ENCODE measurements at regions not wholly inside any gene's neighbourhood (a gene's known extent, or its start where the extent isn't known, plus 50 kb on each side); places are given as distances from the start of the nearest gene placed in this dataset.

GRCh38 chrX:113058634-113059033, 218.0 kb upstream of the AMOT start:
- no peak overlapping the region for H3K14ac ChIP-seq (ENCODE audit: insufficient read length)
- H2BK20ac ChIP-seq (ENCODE audit: low read length): no peak overlapping the region
- H3K79me1 ChIP-seq (ENCODE audit: low read depth, low read length): no peaks in the 10 kb centered on the region
- H3K4me1 ChIP-seq (replicated peaks in 1 of 4; ENCODE audit: control insufficient read depth in 3 of 4, insufficient read depth in 4 of 4, low read length in 3 of 4): no peaks in the 10 kb centered on the region
- POLR2A ChIA-PET (ENCODE audit: partially characterized antibody): no interaction called here
- no peak overlapping the region for H4K91ac ChIP-seq (replicated peaks; ENCODE audit: insufficient read length, low read length)
- no peaks in the 10 kb centered on the region for H3K9me3 ChIP-seq (ENCODE audit: insufficient read depth in 2 of 2, low read depth in 1 of 2, low read length in 1 of 2)
- H3K36me3 ChIP-seq (ENCODE audit: control insufficient read depth in 2 of 4, insufficient read depth in 4 of 4, low read length in 3 of 4): no peaks in the 10 kb centered on the region
- no peak overlapping the region for H4K5ac ChIP-seq (ENCODE audit: insufficient read length, low read depth, low read length)
- no peak for DNase-seq (ENCODE audit: low read depth in 1 of 2, low spot score in 2 of 2)
- H3K4ac ChIP-seq (replicated peaks; ENCODE audit: insufficient read length, low read depth, low read length): no peak overlapping the region
- H2BK120ac ChIP-seq (replicated peaks; ENCODE audit: low read depth, low read length): no peak overlapping the region
- H2AK5ac ChIP-seq (ENCODE audit: low read depth, low read length): no peak overlapping the region
- no peak overlapping the region for H3K4me3 ChIP-seq (ENCODE audit: extremely low read depth in 1 of 4, insufficient read depth in 2 of 4, low read depth in 3 of 4, low read length in 4 of 4)
- no peak overlapping the region for H3K4me2 ChIP-seq (ENCODE audit: insufficient read depth in 1 of 2, low read depth in 2 of 2, low read length in 2 of 2)
- H2BK5ac ChIP-seq (ENCODE audit: low read depth, low read length): no peak overlapping the region
- no peak overlapping the region for H3K27ac ChIP-seq (ENCODE audit: low read depth, low read length)
- CTCF ChIA-PET (ENCODE audit: partially characterized antibody): no interaction called here
- peak; percentile 42 for FAIRE-seq
- H2AFZ ChIP-seq (ENCODE audit: low read length): no peak overlapping the region
- no peak overlapping the region for H3K9ac ChIP-seq (replicated peaks in 1 of 4; ENCODE audit: extremely low read depth in 1 of 4, low read depth in 3 of 4, low read length in 3 of 4)
- no peak overlapping the region for H3K18ac ChIP-seq (ENCODE audit: extremely low read depth, low read length)
- no peaks in the 10 kb centered on the region; the same call in 1 of the 2 replicates for H3K23me2 ChIP-seq (ENCODE audit: low read depth, low read length)
- WGBS, 2 experiments (ENCODE audit: extremely low coverage in 1 of 2, insufficient coverage in 1 of 2, insufficient read length in 1 of 2, insufficient replicate concordance in 2 of 2, low coverage in 1 of 2, low lambda C conversion rate in 2 of 2, missing lambda C conversion rate in 1 of 2): 98% methylated on average over 5 of the region's 6 CpGs; no CpG with 5 or more reads in 1 of the 2 experiments
- H3K27me3 ChIP-seq (replicated peaks in 1 of 4; ENCODE audit: control insufficient read depth in 3 of 4, extremely low read depth in 1 of 4, insufficient read depth in 3 of 4, low read length in 3 of 4): no peaks in the 10 kb centered on the region
- H4K20me1 ChIP-seq (replicated peaks in 1 of 2; ENCODE audit: control insufficient read depth in 1 of 2, insufficient read depth in 2 of 2, low read length in 2 of 2): no peaks in the 10 kb centered on the region
- H3K56ac ChIP-seq (replicated peaks; ENCODE audit: insufficient read length, low read depth, low read length): no peak overlapping the region
- no peak overlapping the region for H2BK15ac ChIP-seq (ENCODE audit: low read length)
- no peak overlapping the region for H4K8ac ChIP-seq (ENCODE audit: extremely low read depth, insufficient read depth, low read length)
- H2BK12ac ChIP-seq (ENCODE audit: low read depth, low read length): no peak overlapping the region
- no peaks in the 10 kb centered on the region for H3K79me2 ChIP-seq (ENCODE audit: control insufficient read depth in 1 of 2, insufficient read depth in 2 of 2, low read length in 2 of 2)
- H3K23ac ChIP-seq (ENCODE audit: insufficient read length): no peak overlapping the region
- TF ChIP-seq CTCF (IDR thresholded peaks at IDR 0.05; ENCODE audit: control extremely low read depth in 1 of 3, insufficient read depth in 1 of 3, low read depth in 1 of 3, low read length in 3 of 3) (no peak), TCF12 (IDR thresholded peaks at IDR 0.05; ENCODE audit: low read depth, low read length) (no peak), CHD1 (IDR thresholded peaks at IDR 0.05; ENCODE audit: low read depth, low read length) (no peak), HDAC6 (IDR thresholded peaks at IDR 0.05; ENCODE audit: low read depth, low read length) (no peak), USF2 (IDR thresholded peaks at IDR 0.05; ENCODE audit: low read length) (no peak), SIN3A (conservative IDR thresholded peaks at IDR 0.05 in 1 of 2, IDR thresholded peaks at IDR 0.05 in 1 of 2; ENCODE audit: low read depth in 1 of 2, low read length in 2 of 2) (no peak), SP2 (IDR thresholded peaks at IDR 0.05; ENCODE audit: low read length) (no peak), NANOG (IDR thresholded peaks at IDR 0.05; ENCODE audit: insufficient read depth, low read depth, low read length, poor library complexity, severe bottlenecking) (no peak), ATF3 (IDR thresholded peaks at IDR 0.05; ENCODE audit: insufficient read depth, low read depth, low read length) (no peak)
